Testis (tissue), 2 donors: ENCODE measurements at regions not wholly inside any gene's neighbourhood (a gene's known extent, or its start where the extent isn't known, plus 50 kb on each side); places are given as distances from the start of the nearest gene placed in this dataset.
"Not testable (repeated sequence)": the region's sequence is repeated elsewhere in the genome, so short reads cannot be mapped to it uniquely, and the experiment has no call there.

Experiments
- CTCF ChIP-seq, 3 experiments: fragments of 450-650 bp in 2 of 3; fragments of 200-600 bp in 1 of 3; sonication (generic) in 1 of 3; IDR thresholded peaks; one replicate each; pipeline ENCODE4 v1.5.1; 2016 to 2019; ENCODE audit warnings: antibody characterized with exemption in 3 of 3, mild to moderate bottlenecking in 2 of 3, moderate library complexity in 1 of 3
- POLR2A ChIP-seq: fragments of 450-650 bp; IDR thresholded peaks from one replicate; pipeline ENCODE4 v1.6.1; 2017; ENCODE audit warnings: antibody characterized with exemption, mild to moderate bottlenecking, moderate library complexity

- TF ChIP-seq CTCF (IDR thresholded peaks at IDR 0.05); POLR2A: not testable (repeated sequence)
Observed at GRCh38 chr22:23422281-23422680, 157.8 kb downstream of the IGLL1 start.
